Right lobe of liver (tissue), 6 donors: ENCODE measurements at regions not wholly inside any gene's neighbourhood (a gene's known extent, or its start where the extent isn't known, plus 50 kb on each side); places are given as distances from the start of the nearest gene placed in this dataset.

Source experiments
- ATAC-seq, 4 donors: fragments of 200-7000 bp; cut with Tn5 transposase; one replicate each; pipeline ENCODE4 v1.9.1; 2020; ENCODE audit warnings: mild to moderate bottlenecking in 4 of 4, moderate library complexity in 4 of 4
- DNase-seq, 3 donors: peaks; one replicate each; pipeline ENCODE4 v3.0.0-alpha.2; 2020
- H3K27ac ChIP-seq, 3 donors: fragments of 200-600 bp; one replicate each; pipeline ENCODE4 v1.8.0; 2022
- H3K27me3 ChIP-seq, 2 donors: fragments of 200-600 bp; one replicate each; pipeline ENCODE4 v1.8.0; 2022
- H3K36me3 ChIP-seq, 4 donors: fragments of 200-600 bp; sonication (generic) in 1 of 4; one replicate each; pipeline versions ENCODE4 v1.5.1 to v1.8.0; 2017 to 2022; ENCODE audit warnings: control low read depth in 1 of 4
- H3K4me1 ChIP-seq, 4 donors: fragments of 200-600 bp; sonication (generic) in 1 of 4; one replicate each; pipeline versions ENCODE4 v1.5.1 to v1.8.0; 2017 to 2022; ENCODE audit warnings: control low read depth in 1 of 4
- H3K4me3 ChIP-seq, 3 donors: fragments of 200-600 bp; one replicate each; pipeline ENCODE4 v1.8.0; 2022
- H3K9me3 ChIP-seq, 4 donors: fragments of 200-600 bp; sonication (generic) in 1 of 4; one replicate each; pipeline versions ENCODE4 v1.5.1 to v1.8.0; 2017 to 2022; ENCODE audit warnings: control low read depth in 1 of 4
- CTCF ChIP-seq, 4 donors: fragments of 200-600 bp in 3 of 4; fragments of 450-650 bp in 1 of 4; IDR thresholded peaks; one replicate each; pipeline versions ENCODE4 v1.5.1 to v1.8.0; 2016 to 2022; ENCODE audit warnings: antibody characterized with exemption in 4 of 4, mild to moderate bottlenecking in 2 of 4
- POLR2A ChIP-seq: fragments of 450-650 bp; IDR thresholded peaks from one replicate; pipeline ENCODE4 v1.6.1; 2017; ENCODE audit warnings: antibody characterized with exemption, mild to moderate bottlenecking
- WGBS: methylation state at CpG from one replicate; pipeline ENCODE4 v1.1.6; 2018; ENCODE audit warnings: low coverage, low lambda C conversion rate; ENCODE audit not compliant: insufficient coverage; ENCODE audit errors: missing lambda C conversion rate; 5-methylcytosine and 5-hydroxymethylcytosine counted together
- intact Hi-C, 2 donors: fragments of 100-400 bp; cut with DNase I; formaldehyde crosslinking; loops; one replicate each; pipeline versions ENCODE4 v1.11.2 to v1.14.1; 2022
- donor health status: DM: no; HTN: yes; CAD: no.
- donor health status: DM: no; HTN: no; CAD: no.
- donor health status: DM: no; HTN: no; CAD: no.
- donor health status: DM: no; HTN: yes; CAD: no.
- donor health status: DM: no; HTN: yes; CAD: no.

- Histone ChIP-seq H3K4me3 (no peak overlapping the region), H3K27ac (no peak overlapping the region), H3K4me1 (no peaks in the 10 kb centered on the region), H3K36me3 (no peaks in the 10 kb centered on the region), H3K27me3 (no peaks in the 10 kb centered on the region), H3K9me3 (no peaks in the 10 kb centered on the region)
- intact Hi-C loops, result no loop called here
- TF ChIP-seq POLR2A (no peak), CTCF (IDR thresholded peaks at IDR 0.05) (no peak)
- 84% methylated on average over 4 of the region's 4 CpGs for WGBS
- DNase-seq, result no peak
- no peak for ATAC-seq
Measured at GRCh38 chr5:124949862-124950261, 203.4 kb upstream of the ZNF608 start.

GRCh38 chr5:124951105-124951504 lies 204.7 kb upstream of the ZNF608 start:
- DNase-seq (no peak), ATAC-seq (no peak)
- H3K27ac ChIP-seq, result no peak overlapping the region
- 83% methylated on average over 3 of the region's 3 CpGs for WGBS
- H3K36me3 ChIP-seq, result no peaks in the 10 kb centered on the region
- no peaks in the 10 kb centered on the region for H3K9me3 ChIP-seq
- no peaks in the 10 kb centered on the region for H3K27me3 ChIP-seq
- intact Hi-C loops, result no loop called here
- no peaks in the 10 kb centered on the region for H3K4me1 ChIP-seq
- no peak overlapping the region for H3K4me3 ChIP-seq
- TF ChIP-seq CTCF (IDR thresholded peaks at IDR 0.05) (no peak), POLR2A (no peak)

- TF ChIP-seq POLR2A, result no peak
- no peak for TF ChIP-seq CTCF (IDR thresholded peaks at IDR 0.05)
- Histone ChIP-seq H3K36me3 (no peaks in the 10 kb centered on the region), H3K27me3 (no peaks in the 10 kb centered on the region), H3K9me3 (no peaks in the 10 kb centered on the region), H3K4me1 (no peaks in the 10 kb centered on the region), H3K4me3 (no peak overlapping the region), H3K27ac (no peak overlapping the region)
- DNase-seq (no peak), ATAC-seq (no peak)
- WGBS, result 50% methylated on average over 3 of the region's 3 CpGs
- intact Hi-C loops, result no loop called here
Measured at GRCh38 chr5:124951661-124952060, 205.2 kb upstream of the ZNF608 start.

GRCh38 chr5:124952079-124952478 lies 205.6 kb upstream of the ZNF608 start:
- intact Hi-C loops, result no loop called here

More at GRCh38 chr5:124952079-124952478, 205.6 kb upstream of the ZNF608 start:
- WGBS, result 82% methylated on average over 5 of the region's 7 CpGs
- no peaks in the 10 kb centered on the region for H3K27me3 ChIP-seq
- peak in 1 of 4 donors; percentile 65 for ATAC-seq
- H3K9me3 ChIP-seq, result no peaks in the 10 kb centered on the region
- no peak for DNase-seq
- no peak overlapping the region for H3K27ac ChIP-seq
- no peaks in the 10 kb centered on the region for H3K36me3 ChIP-seq
- no peak overlapping the region for H3K4me3 ChIP-seq
- H3K4me1 ChIP-seq, result no peaks in the 10 kb centered on the region
- TF ChIP-seq CTCF (IDR thresholded peaks at IDR 0.05) (no peak), POLR2A (no peak)
